CD4-positive, alpha-beta T cell treated with Interleukin-15 for 4 hours (primary cell): ENCODE measurements at regions not wholly inside any gene's neighbourhood (a gene's known extent, or its start where the extent isn't known, plus 50 kb on each side); places are given as distances from the start of the nearest gene placed in this dataset.

Source experiments
- DNase-seq: peaks from one replicate; pipeline ENCODE4 v3.0.0-alpha.2; 2020; ENCODE audit warnings: low spot score

GRCh38 chr6:4587171-4587570 is 189.0 kb upstream of the CDYL start:
- DNase-seq = no peak

DNA sequence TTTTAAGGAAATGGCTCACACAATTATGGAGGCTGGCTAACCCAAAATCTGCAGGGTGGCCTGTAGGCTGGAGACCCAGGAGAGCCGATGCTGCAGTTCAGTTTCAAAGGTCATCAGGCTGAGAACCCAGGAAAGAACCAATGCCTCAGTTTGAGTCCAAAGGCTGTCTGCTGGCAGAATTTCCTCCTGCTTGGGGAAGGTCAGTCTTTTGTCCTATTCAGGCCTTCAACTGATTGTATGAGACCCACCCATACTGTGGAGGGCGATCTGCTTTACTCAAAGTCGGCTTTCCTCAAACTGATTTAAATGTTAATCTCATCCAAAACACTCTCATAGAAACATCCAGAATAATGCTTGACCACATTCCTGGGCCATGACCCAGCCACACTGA is 189.7 kb upstream of the CDYL start:
- no peak for DNase-seq

DNA sequence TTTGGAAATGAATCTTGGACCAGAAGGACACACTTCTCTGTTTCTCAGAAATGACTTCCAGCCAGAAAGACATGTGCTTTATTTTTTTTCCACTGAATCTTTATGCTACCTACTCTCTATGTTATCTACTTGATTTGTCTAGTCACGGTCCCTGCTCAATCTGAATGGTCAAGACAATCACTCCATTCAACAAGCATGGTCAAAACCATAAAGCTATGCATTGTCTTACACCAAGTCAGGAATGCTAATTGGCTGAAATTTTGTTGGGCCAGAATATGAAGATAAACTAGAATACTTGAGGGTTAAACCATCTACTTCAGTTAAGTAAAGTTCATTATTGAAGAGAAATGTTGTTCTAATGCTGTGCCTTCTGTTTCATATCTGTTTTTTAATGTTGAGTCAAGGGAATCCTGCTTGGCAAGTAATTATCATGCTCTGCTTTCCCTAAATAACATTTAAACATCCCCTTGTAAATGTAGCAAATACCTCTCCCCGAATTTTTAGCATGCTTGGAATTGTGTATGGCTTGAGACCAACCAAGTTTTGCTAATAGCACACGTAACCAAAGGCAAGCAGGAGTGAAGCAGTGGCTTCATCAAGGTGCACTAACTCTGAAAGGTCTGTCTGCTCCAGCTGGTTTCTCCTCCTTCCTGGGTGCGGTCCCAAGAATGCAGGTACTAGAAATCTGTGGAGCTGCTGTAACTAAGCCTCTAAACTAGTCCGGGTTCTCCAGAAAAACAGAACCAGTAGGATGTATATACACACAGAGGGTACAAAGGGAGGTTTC is 190.3 kb upstream of the CDYL start:
- DNase-seq = no peak

DNA sequence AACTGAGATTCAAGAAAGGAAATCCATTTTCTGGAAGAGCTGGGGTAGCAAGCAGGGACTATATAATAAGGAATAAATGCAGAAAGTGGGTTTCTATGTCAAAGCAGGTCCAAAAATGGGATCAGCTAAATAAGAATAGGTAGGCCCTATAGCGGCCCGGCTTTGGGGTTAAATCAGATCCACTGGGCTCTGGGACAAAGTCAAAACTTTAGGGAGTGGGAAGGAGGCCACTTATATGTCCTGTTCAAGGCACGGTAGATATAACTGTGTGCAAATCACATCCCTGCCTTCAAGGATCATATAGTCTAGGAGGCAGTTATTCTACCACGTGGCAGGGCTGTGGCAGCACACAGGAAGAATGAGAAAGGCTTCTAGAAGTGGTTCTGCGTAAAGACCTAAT is 191.4 kb upstream of the CDYL start:
- no peak for DNase-seq

GRCh38 chr6:4582506-4583417 is 193.4 kb upstream of the CDYL start:
- DNase-seq = no peak

GRCh38 chr6:4581468-4582385 is 194.5 kb upstream of the CDYL start:
- no peak for DNase-seq

GRCh38 chr6:4580361-4580760 is 195.8 kb upstream of the CDYL start:
- DNase-seq = no peak

- no peak for DNase-seq
These were observed 198.8 kb upstream of the CDYL start for GRCh38 chr6:4577406-4577805.

GRCh38 chr6:4575714-4576113 is 200.5 kb upstream of the CDYL start:
- DNase-seq = no peak

GRCh38 chr6:4574007-4574406 is 202.2 kb upstream of the CDYL start:
- no peak for DNase-seq

- DNase-seq = no peak
These were observed 205.2 kb upstream of the CDYL start for GRCh38 chr6:4571011-4571410.

GRCh38 chr6:4568138-4568537 is 208.1 kb upstream of the CDYL start:
- no peak for DNase-seq

DNA sequence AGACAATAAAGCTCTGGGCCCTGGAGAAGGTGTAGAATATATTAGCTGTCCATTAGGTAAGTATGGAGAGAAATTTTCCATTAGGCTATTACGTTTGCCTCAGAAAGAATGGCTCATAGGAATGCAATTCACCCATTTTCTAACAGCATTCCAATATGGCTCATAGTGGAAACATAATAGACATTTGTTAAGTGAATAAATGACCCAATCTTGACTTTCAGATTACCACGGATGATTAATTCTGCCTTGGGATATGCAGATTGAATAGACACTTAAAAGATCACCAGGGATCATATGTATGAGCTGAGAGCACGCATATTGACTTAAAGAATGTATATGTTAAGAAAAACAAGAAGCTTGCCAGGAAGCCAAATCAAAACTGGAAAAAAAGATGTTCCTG is 209.1 kb upstream of the CDYL start:
- no peak for DNase-seq

GRCh38 chr6:4565301-4566250 is 210.6 kb upstream of the CDYL start:
- no peak for DNase-seq

- no peak for DNase-seq
These were observed 211.4 kb upstream of the CDYL start for GRCh38 chr6:4564801-4565271.

DNA sequence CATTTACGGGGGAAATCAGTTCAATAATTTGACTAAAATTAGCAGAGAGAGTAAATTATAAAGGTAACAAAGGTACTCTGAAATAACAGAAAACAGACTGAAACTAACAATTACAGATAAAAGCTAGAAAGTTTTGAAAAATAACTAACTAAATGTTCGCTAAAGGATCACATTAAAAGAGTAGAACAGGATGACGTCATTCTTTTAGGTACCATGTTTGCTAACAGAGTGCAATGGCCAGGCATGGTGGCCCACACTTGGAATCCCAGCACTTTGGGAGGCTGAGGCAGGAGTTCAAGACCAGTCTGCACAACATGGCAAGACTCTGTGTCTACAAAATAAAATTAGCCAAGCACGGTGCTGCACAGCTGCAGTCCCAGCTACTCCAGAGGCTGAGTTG is 212.3 kb upstream of the CDYL start:
- no peak for DNase-seq

DNA sequence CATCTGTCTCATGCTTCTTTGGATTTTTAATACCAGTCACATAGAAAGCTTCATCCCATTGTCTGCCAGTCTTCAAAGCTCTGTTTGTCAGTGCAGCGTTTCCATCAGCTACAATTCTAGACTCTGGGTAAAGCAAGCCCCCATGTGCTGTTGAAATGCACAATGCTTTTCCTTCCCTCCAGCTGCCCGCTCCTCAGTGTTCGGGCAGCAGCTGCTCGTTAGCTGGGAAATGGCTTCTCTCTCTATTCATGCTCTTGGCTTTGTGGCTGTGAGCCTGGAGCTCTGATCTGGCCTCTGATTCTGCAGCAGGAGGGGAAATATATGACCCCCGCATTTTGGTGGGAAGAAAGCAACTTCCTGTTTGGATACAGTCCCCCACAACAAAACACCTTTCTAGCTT is 213.0 kb upstream of the CDYL start:
- DNase-seq = no peak

- no peak for DNase-seq
These were observed 214.3 kb upstream of the CDYL start for GRCh38 chr6:4561773-4562400.

DNA sequence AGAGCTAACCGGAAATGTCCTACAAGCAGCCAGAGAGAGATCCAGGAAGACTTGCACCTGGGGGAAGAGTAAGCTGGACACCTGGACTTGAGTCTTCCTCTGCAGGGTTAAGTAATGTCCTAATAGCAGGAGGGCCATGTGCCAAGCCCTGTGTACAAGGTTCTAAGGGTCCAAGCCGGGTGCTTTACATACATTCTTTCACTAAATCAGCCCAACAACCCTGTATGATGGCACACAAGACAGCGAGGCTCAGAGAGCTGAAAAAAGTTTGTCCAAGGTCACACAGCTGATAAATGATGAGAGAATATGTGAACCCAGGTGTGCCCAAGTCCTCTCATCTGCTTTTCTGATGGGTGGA is 215.1 kb upstream of the CDYL start:
- DNase-seq = no peak

- DNase-seq = no peak
These were observed 215.8 kb upstream of the CDYL start for GRCh38 chr6:4560221-4561077.
